ENCODE measurements at regions not wholly inside any gene's neighbourhood (a gene's known extent, or its start where the extent isn't known, plus 50 kb on each side); places are given as distances from the start of the nearest gene placed in this dataset.
"Not testable (repeated sequence)": the region's sequence is repeated elsewhere in the genome, so short reads cannot be mapped to it uniquely, and the experiment has no call there.

GRCh38 chr7:67602246-67602887 lies 605.7 kb downstream of the TYW1 start:
- H3K27ac ChIP-seq = no peak overlapping the region
- no peak for DNase-seq (ENCODE audit: low read depth, low spot score)

- H3K27ac ChIP-seq = no peak overlapping the region
- no peak for DNase-seq (ENCODE audit: low read depth, low spot score)
These were observed 608.1 kb downstream of the TYW1 start for GRCh38 chr7:67604461-67605386.

- H3K27ac ChIP-seq = no peak overlapping the region
- DNase-seq (ENCODE audit: low read depth, low spot score) = no peak
These were observed 612.2 kb downstream of the TYW1 start for GRCh38 chr7:67608806-67609205.

- no peak for DNase-seq (ENCODE audit: low read depth, low spot score)
These were observed 614.3 kb downstream of the TYW1 start for GRCh38 chr7:67610897-67611296.

GRCh38 chr7:67614843-67615242 lies 618.2 kb downstream of the TYW1 start:
- no peak for DNase-seq (ENCODE audit: low read depth, low spot score)
- no peak overlapping the region for H3K27ac ChIP-seq

More at GRCh38 chr7:67610897-67611296, 614.3 kb downstream of the TYW1 start:
- no peak overlapping the region for H3K27ac ChIP-seq

GRCh38 chr7:67616517-67616916 lies 619.9 kb downstream of the TYW1 start:
- no peak for DNase-seq (ENCODE audit: low read depth, low spot score)
- no peak overlapping the region for H3K27ac ChIP-seq

GRCh38 chr7:67618556-67619162 lies 622.0 kb downstream of the TYW1 start:
- no peak for DNase-seq (ENCODE audit: low read depth, low spot score)
- H3K27ac ChIP-seq = no peak overlapping the region

- no peak overlapping the region for H3K27ac ChIP-seq
- no peak for DNase-seq (ENCODE audit: low read depth, low spot score)
These were observed 622.5 kb downstream of the TYW1 start for GRCh38 chr7:67619175-67619574.

- no peak overlapping the region for H3K27ac ChIP-seq
- no peak for DNase-seq (ENCODE audit: low read depth, low spot score)
These were observed 623.7 kb downstream of the TYW1 start for GRCh38 chr7:67620216-67620933.

GRCh38 chr7:67621704-67622103 lies 625.1 kb downstream of the TYW1 start:
- no peak for DNase-seq (ENCODE audit: low read depth, low spot score)
- no peak overlapping the region for H3K27ac ChIP-seq

GRCh38 chr7:67625257-67625737 lies 628.7 kb downstream of the TYW1 start:
- no peak for DNase-seq (ENCODE audit: low read depth, low spot score)
- H3K27ac ChIP-seq = no peak overlapping the region

- no peak for DNase-seq (ENCODE audit: low read depth, low spot score)
These were observed 634.8 kb downstream of the TYW1 start for GRCh38 chr7:67631476-67631875.

GRCh38 chr7:67635271-67635670 lies 638.6 kb downstream of the TYW1 start:
- DNase-seq (ENCODE audit: low read depth, low spot score) = no peak
- no peak overlapping the region for H3K27ac ChIP-seq

More at GRCh38 chr7:67631476-67631875, 634.8 kb downstream of the TYW1 start:
- no peak overlapping the region for H3K27ac ChIP-seq

GRCh38 chr7:67636348-67637022 lies 639.9 kb downstream of the TYW1 start:
- H3K27ac ChIP-seq = no peak overlapping the region
- DNase-seq (ENCODE audit: low read depth, low spot score) = no peak

- no peak for DNase-seq (ENCODE audit: low read depth, low spot score)
- no peak overlapping the region for H3K27ac ChIP-seq
These were observed 640.4 kb downstream of the TYW1 start for GRCh38 chr7:67637023-67637358.

- H3K27ac ChIP-seq; DNase-seq (ENCODE audit: low read depth, low spot score): not testable (repeated sequence)
These were observed 645.9 kb downstream of the TYW1 start for GRCh38 chr7:67642542-67642941.

- DNase-seq (ENCODE audit: low read depth, low spot score) = no peak
- no peak overlapping the region for H3K27ac ChIP-seq
These were observed 647.5 kb downstream of the TYW1 start for GRCh38 chr7:67644151-67644550.

GRCh38 chr7:67652937-67653336 lies 656.3 kb downstream of the TYW1 start:
- no peak overlapping the region for H3K27ac ChIP-seq
- no peak for DNase-seq (ENCODE audit: low read depth, low spot score)

- no peak for DNase-seq (ENCODE audit: low read depth, low spot score)
These were observed 657.3 kb downstream of the TYW1 start for GRCh38 chr7:67653856-67654454.

More at GRCh38 chr7:67653856-67654454, 657.3 kb downstream of the TYW1 start:
- no peak overlapping the region for H3K27ac ChIP-seq

All from epithelial cell of prostate (primary cell).